Natural killer cell (primary cell): ENCODE measurements at regions not wholly inside any gene's neighbourhood (a gene's known extent, or its start where the extent isn't known, plus 50 kb on each side); places are given as distances from the start of the nearest gene placed in this dataset.
"Not testable (repeated sequence)": the region's sequence is repeated elsewhere in the genome, so short reads cannot be mapped to it uniquely, and the experiment has no call there.

Source experiments
- ATAC-seq, 3 donors: fragments of 150-1000 bp in 2 of 3; fragments of 200-7000 bp in 1 of 3; cut with Tn5 transposase; 1 replicate in 1 of 3; 2 replicates in 2 of 3; pipeline ENCODE4 v1.10.0; 2021; ENCODE audit warnings: mild to moderate bottlenecking in 2 of 3, moderate library complexity in 2 of 3
- DNase-seq, 2 donors: peaks; one replicate each; pipeline versions ENCODE4 v3.0.0 to v3.0.0-alpha.2; 2013 to 2021; ENCODE audit warnings: mixed read lengths in 1 of 2
- H3K27ac ChIP-seq: one replicate; pipeline ENCODE4 v1.5.1; 2013; ENCODE audit warnings: mild to moderate bottlenecking, low read length
- H3K27me3 ChIP-seq: one replicate; pipeline ENCODE4 v1.6.1; 2013; ENCODE audit warnings: low read length; ENCODE audit not compliant: control insufficient read depth, insufficient read depth
- H3K36me3 ChIP-seq: one replicate; pipeline ENCODE4 v1.6.1; 2013; ENCODE audit warnings: low read length; ENCODE audit not compliant: control insufficient read depth, insufficient read depth
- H3K4me1 ChIP-seq: one replicate; pipeline ENCODE4 v1.6.1; 2013; ENCODE audit warnings: low read length; ENCODE audit not compliant: control insufficient read depth, insufficient read depth
- H3K4me3 ChIP-seq: one replicate; pipeline ENCODE4 v1.5.1; 2013; ENCODE audit warnings: low read length
- H3K9me3 ChIP-seq: one replicate; pipeline ENCODE4 v1.6.1; 2013; ENCODE audit warnings: low read length; ENCODE audit not compliant: control insufficient read depth, insufficient read depth
- H3K27ac Mint-ChIP-seq, 2 donors: one replicate each; pipeline ENCODE4 v1.8.0; 2022; ENCODE audit warnings: mild to moderate bottlenecking in 2 of 2, mixed read lengths in 2 of 2, moderate library complexity in 1 of 2
- H3K27me3 Mint-ChIP-seq, 2 donors: one replicate each; pipeline ENCODE4 v1.8.0; 2022; ENCODE audit warnings: low read depth in 2 of 2, mixed read lengths in 2 of 2
- H3K36me3 Mint-ChIP-seq: one replicate; pipeline ENCODE4 v1.8.0; 2022; ENCODE audit warnings: mixed read lengths
- H3K4me1 Mint-ChIP-seq, 2 donors: one replicate each; pipeline ENCODE4 v1.8.0; 2022; ENCODE audit warnings: mixed read lengths in 2 of 2
- H3K4me3 Mint-ChIP-seq: one replicate; pipeline ENCODE4 v1.8.0; 2022; ENCODE audit warnings: mild to moderate bottlenecking, moderate library complexity, mixed read lengths
- H3K9me3 Mint-ChIP-seq, 2 donors: one replicate each; pipeline ENCODE4 v1.8.0; 2022; ENCODE audit warnings: mixed read lengths in 2 of 2
- CTCF ChIP-seq: fragments of 200-600 bp; IDR thresholded peaks from one replicate; pipeline ENCODE4 v1.8.0; 2022; ENCODE audit warnings: antibody characterized with exemption
- WGBS: methylation state at CpG from one replicate; pipeline ENCODE4 v1.1.7; 2013; ENCODE audit warnings: missing lambda C conversion rate; ENCODE audit not compliant: insufficient coverage; 5-methylcytosine and 5-hydroxymethylcytosine counted together
- intact Hi-C: fragments of 100-400 bp; cut with micrococcal nuclease; formaldehyde crosslinking; loops from one replicate; pipeline ENCODE4 v1.14.2; 2022

DNA sequence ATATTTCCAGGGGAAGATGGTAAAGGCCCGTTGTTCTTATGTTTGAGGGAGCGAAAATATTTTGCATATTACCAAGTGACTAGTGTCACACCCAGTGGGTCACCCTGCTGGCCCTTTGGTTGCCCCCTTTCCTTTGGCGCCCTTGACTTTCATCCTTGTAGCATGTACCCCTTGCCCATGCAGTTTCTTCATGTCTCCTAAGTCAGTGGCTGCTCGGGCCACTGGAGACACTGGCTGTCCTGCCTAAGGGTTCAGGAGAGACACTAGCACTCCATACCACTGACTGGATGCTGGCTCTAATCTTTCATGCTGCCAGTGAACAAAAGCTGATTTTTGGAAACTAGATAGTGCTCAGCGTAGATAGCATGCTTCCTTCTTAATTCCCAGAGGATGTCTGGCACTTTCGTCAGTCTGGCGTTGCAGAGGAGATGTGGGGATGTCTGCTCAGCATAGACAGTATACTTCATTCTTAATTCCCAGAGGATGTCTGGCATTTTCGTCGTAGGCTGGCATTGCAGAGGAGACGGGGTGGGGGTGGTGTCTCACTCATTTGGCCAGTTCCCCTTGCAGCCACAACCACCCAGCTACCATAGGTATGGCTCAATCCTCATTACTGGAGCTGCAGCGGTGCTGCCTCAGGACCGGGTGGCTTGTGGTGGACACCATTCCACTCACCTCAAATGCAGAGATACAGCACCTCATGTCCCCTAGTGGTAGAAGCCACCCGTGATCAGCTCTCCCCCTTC is 770.9 kb upstream of the TPTE start:
- intact Hi-C loops = no loop called here
- H3K4me3 Mint-ChIP-seq = no peak overlapping the region
- Histone ChIP-seq H3K27ac (no peak overlapping the region), H3K4me3 (no peak overlapping the region), H3K4me1 (no peaks in the 10 kb centered on the region), H3K27me3 (no peaks in the 10 kb centered on the region), H3K36me3 (no peaks in the 10 kb centered on the region), H3K9me3 (peaks cover 55% of the 10 kb centered on the region)
- no peaks in the 10 kb centered on the region for H3K4me1 Mint-ChIP-seq
- WGBS = 73% methylated on average over 13 of the region's 13 CpGs
- no peak overlapping the region for H3K27ac Mint-ChIP-seq
- TF ChIP-seq CTCF = no peak
- DNase-seq (no peak), ATAC-seq (no peak)
- peaks cover 0 to 7% of the 10 kb centered on the region in 2 donors for H3K9me3 Mint-ChIP-seq
- no peaks in the 10 kb centered on the region for H3K36me3 Mint-ChIP-seq
- no peaks in the 10 kb centered on the region for H3K27me3 Mint-ChIP-seq

GRCh38 chr21:9751087-9751585 is 770.2 kb upstream of the TPTE start:
- H3K4me1 Mint-ChIP-seq, H3K4me3 ChIP-seq, H3K27ac Mint-ChIP-seq, intact Hi-C loops, H3K4me3 Mint-ChIP-seq, ATAC-seq, H3K9me3 Mint-ChIP-seq, H3K36me3 Mint-ChIP-seq, H3K4me1 ChIP-seq, H3K36me3 ChIP-seq, H3K27me3 Mint-ChIP-seq, H3K27me3 ChIP-seq, DNase-seq, H3K27ac ChIP-seq: not testable (repeated sequence)
- H3K9me3 ChIP-seq = peaks cover 50% of the 10 kb centered on the region
- WGBS = 80% methylated on average over 6 of the region's 6 CpGs

DNA sequence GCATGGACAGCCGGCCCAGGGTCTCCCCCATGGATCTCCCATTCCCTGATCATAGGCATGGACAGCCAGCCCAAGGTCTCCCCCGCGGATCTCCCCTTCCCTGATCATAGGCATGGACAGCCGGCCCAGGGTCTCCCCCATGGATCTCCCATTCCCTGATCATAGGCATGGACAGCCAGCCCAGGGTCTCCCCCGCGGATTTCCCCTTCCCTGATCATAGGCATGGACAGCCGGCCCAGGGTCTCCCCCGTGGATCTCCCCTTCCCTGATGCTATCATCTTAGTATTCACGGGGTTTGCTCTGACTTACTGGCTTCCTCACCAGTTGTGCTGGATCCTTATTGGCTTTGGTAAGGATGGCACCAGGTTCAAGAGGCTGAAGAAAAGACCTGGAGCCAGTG is 769.4 kb upstream of the TPTE start:
- ATAC-seq, DNase-seq, H3K27me3 Mint-ChIP-seq, H3K4me3 Mint-ChIP-seq, H3K27ac Mint-ChIP-seq, H3K4me1 Mint-ChIP-seq, H3K36me3 Mint-ChIP-seq, H3K27ac ChIP-seq, H3K36me3 ChIP-seq, H3K4me3 ChIP-seq, H3K9me3 Mint-ChIP-seq, intact Hi-C loops, H3K4me1 ChIP-seq, H3K27me3 ChIP-seq: not testable (repeated sequence)
- peaks cover 50% of the 10 kb centered on the region for H3K9me3 ChIP-seq
- WGBS = 75% methylated on average over 9 of the region's 9 CpGs

DNA sequence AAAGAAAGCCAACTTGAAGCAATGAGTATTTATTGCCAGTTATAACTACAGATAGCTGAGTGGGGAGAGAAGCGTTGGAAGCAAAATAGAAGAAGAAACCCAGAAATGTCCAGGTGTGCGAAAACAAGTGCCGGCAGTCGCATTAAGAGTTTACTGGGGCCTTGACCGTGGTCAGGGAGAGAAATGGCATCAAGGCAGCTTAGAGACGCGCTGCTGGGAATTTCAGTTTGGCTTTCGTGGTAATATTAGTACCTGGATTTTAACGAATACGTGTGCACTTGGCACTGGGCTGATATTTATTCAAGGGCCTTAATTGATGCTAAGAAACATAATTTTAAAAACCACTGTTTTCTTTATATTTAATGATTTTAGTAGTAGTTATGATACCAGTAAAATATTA is 767.9 kb upstream of the TPTE start:
- H3K27ac ChIP-seq, H3K27ac Mint-ChIP-seq, H3K4me3 Mint-ChIP-seq, H3K4me1 Mint-ChIP-seq, H3K27me3 Mint-ChIP-seq, H3K4me3 ChIP-seq, H3K36me3 ChIP-seq, H3K4me1 ChIP-seq, intact Hi-C loops, H3K36me3 Mint-ChIP-seq, H3K9me3 Mint-ChIP-seq, H3K27me3 ChIP-seq, ATAC-seq, DNase-seq: not testable (repeated sequence)
- H3K9me3 ChIP-seq = peaks cover 55% of the 10 kb centered on the region
- 75% methylated on average over 10 of the region's 10 CpGs for WGBS

DNA sequence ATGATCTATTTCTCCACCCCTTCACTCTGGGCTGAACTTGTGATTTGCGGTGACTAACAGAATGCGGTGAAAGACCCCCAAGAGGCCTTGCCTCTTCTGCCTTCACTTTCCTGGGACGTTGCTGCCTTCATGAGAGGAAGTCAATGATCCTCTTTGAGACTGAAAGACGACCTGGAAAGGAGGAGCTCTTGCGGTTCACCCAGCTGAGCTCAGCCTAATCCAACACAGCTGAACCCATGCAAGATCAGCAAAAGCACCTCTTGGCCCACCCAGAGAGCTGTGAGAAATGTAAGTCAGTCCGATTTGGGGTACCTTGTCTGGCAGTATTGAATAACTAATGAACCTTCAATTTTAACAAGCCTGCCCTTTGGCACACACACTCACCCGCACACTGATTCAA is 767.4 kb upstream of the TPTE start:
- no peak for TF ChIP-seq CTCF
- H3K27me3 ChIP-seq = no peaks in the 10 kb centered on the region
- no peaks in the 10 kb centered on the region for H3K4me1 ChIP-seq
- H3K27ac ChIP-seq = no peak overlapping the region
- WGBS = 61% methylated on average over 6 of the region's 7 CpGs
- Mint-ChIP-seq H3K4me1 (no peaks in the 10 kb centered on the region), H3K9me3 (peaks cover 0 to 2% of the 10 kb centered on the region in 2 donors), H3K4me3 (no peak overlapping the region), H3K27me3 (no peaks in the 10 kb centered on the region), H3K27ac (no peak overlapping the region), H3K36me3 (no peaks in the 10 kb centered on the region)
- ATAC-seq (no peak), DNase-seq (no peak)
- no peaks in the 10 kb centered on the region for H3K36me3 ChIP-seq
- intact Hi-C loops = no loop called here
- H3K4me3 ChIP-seq = no peak overlapping the region
- H3K9me3 ChIP-seq = peaks cover 58% of the 10 kb centered on the region

DNA sequence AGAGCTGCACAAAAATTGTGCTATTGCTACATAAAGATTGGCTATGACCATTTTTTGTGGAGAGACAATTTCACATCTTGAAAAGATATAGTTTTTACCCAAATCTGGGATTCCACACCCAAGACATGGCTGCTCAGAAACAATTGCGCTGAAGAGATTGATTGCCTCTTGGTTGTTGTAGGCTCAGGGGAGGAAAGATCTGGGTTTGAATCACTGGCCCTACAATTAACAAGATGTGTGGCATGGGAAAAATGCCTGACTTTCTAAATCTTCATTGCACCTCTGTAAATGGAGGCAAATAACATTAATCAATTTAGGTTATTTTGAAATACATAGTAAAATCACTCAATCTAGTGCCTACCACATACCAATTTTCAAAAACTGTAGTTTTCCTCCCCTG is 766.9 kb upstream of the TPTE start:
- intact Hi-C loops, H3K36me3 ChIP-seq, ATAC-seq, H3K4me3 ChIP-seq, H3K36me3 Mint-ChIP-seq, DNase-seq, H3K27me3 Mint-ChIP-seq, H3K9me3 Mint-ChIP-seq, H3K27ac ChIP-seq, H3K4me3 Mint-ChIP-seq, H3K4me1 Mint-ChIP-seq, H3K27ac Mint-ChIP-seq, H3K4me1 ChIP-seq, H3K27me3 ChIP-seq: not testable (repeated sequence)
- WGBS = 56% methylated on average over 1 of the region's 1 CpG
- peaks cover 60% of the 10 kb centered on the region for H3K9me3 ChIP-seq
